ENCODE measurements at regions not wholly inside any gene's neighbourhood (a gene's known extent, or its start where the extent isn't known, plus 50 kb on each side); places are given as distances from the start of the nearest gene placed in this dataset.

DNA sequence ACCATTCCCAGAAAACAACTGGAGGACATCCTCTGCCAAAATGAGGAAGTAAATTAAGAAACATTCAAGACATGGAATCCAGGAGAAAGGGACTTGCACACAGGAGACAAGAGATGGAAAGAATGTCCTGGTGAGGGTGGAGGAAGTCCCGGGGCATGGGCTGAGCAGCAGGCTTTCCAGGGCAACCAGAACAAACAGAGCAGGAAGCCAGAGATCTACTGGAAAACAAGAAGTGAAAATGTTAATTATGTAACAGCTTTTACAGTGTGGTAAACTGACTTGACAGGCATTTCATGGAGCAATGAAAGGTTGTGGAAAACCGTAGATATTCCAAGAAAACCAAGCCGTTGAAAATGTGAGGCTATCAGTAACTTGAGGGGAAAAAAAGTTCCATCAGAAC lies 55.2 kb upstream of the ZNF746 start:
- H3K9ac ChIP-seq = no peak overlapping the region
- no peaks in the 10 kb centered on the region for H3K36me3 ChIP-seq (ENCODE audit: control insufficient read depth, insufficient read depth, low read length)
- no peak overlapping the region for H3K27ac ChIP-seq
- no peak overlapping the region for H3K4me3 ChIP-seq (ENCODE audit: low read depth, low read length)
- no peaks in the 10 kb centered on the region for H3K4me1 ChIP-seq
- TF ChIP-seq, protein P1, sequence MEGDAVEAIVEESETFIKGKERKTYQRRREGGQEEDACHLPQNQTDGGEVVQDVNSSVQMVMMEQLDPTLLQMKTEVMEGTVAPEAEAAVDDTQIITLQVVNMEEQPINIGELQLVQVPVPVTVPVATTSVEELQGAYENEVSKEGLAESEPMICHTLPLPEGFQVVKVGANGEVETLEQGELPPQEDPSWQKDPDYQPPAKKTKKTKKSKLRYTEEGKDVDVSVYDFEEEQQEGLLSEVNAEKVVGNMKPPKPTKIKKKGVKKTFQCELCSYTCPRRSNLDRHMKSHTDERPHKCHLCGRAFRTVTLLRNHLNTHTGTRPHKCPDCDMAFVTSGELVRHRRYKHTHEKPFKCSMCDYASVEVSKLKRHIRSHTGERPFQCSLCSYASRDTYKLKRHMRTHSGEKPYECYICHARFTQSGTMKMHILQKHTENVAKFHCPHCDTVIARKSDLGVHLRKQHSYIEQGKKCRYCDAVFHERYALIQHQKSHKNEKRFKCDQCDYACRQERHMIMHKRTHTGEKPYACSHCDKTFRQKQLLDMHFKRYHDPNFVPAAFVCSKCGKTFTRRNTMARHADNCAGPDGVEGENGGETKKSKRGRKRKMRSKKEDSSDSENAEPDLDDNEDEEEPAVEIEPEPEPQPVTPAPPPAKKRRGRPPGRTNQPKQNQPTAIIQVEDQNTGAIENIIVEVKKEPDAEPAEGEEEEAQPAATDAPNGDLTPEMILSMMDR (IDR thresholded peaks at IDR 0.05) = no peak
- H3K79me2 ChIP-seq = no peaks in the 10 kb centered on the region
- H2AFZ ChIP-seq = no peak overlapping the region
- no peak overlapping the region for H3K4me2 ChIP-seq (ENCODE audit: low read length)
- no peaks in the 10 kb centered on the region for H3K9me3 ChIP-seq (ENCODE audit: control insufficient read depth, low read length)
- H3K27me3 ChIP-seq (ENCODE audit: control insufficient read depth, insufficient read depth, low read length) = no peaks in the 10 kb centered on the region
